CD4-positive, alpha-beta T cell (primary cell): ENCODE measurements at regions not wholly inside any gene's neighbourhood (a gene's known extent, or its start where the extent isn't known, plus 50 kb on each side); places are given as distances from the start of the nearest gene placed in this dataset.
"Not testable (repeated sequence)": the region's sequence is repeated elsewhere in the genome, so short reads cannot be mapped to it uniquely, and the experiment has no call there.

Source experiments
- ATAC-seq: fragments of 200-7000 bp; cut with Tn5 transposase; one replicate; pipeline ENCODE4 v1.10.0; 2022; ENCODE audit warnings: mild to moderate bottlenecking; ENCODE audit not compliant: poor library complexity
- CTCF ChIA-PET: fragments of 350-600 bp; sonication (Branson Sonifier 250); formaldehyde crosslinking; loops from one replicate; lab custom pipeline; 2021; ENCODE audit warnings: antibody characterized with exemption, inconsistent platforms; lab: Charles Lee
- POLR2A ChIA-PET: fragments of 350-600 bp; sonication (Branson Sonifier 250); formaldehyde crosslinking; loops from one replicate; lab custom pipeline; 2021; ENCODE audit warnings: antibody characterized with exemption, inconsistent platforms; lab: Charles Lee
- DNase-seq, 14 experiments: peaks; one replicate each; pipeline ENCODE4 v3.0.0-alpha.2; 2013 to 2020; ENCODE audit warnings: mixed read lengths in 2 of 14
- H3K27ac ChIP-seq, 2 donors: one replicate each; pipeline versions ENCODE4 v1.5.1 to v1.7.0; 2013; ENCODE audit warnings: low read length in 2 of 2, low read depth in 1 of 2, mild to moderate bottlenecking in 1 of 2
- H3K27me3 ChIP-seq, 2 experiments: 1 replicate in 1 of 2; 2 replicates in 1 of 2; pipeline versions ENCODE4 v1.6.1 to v1.7.0; 2013; ENCODE audit warnings: low read length in 2 of 2, control low read depth in 1 of 2, mild to moderate bottlenecking in 1 of 2, moderate library complexity in 1 of 2; ENCODE audit not compliant: insufficient read depth in 2 of 2, control insufficient read depth in 1 of 2
- H3K36me3 ChIP-seq: one replicate; pipeline ENCODE4 v1.6.1; 2013; ENCODE audit warnings: low read length, control low read depth; ENCODE audit not compliant: insufficient read depth
- H3K4me1 ChIP-seq: one replicate; pipeline ENCODE4 v1.6.1; 2013; ENCODE audit warnings: low read length, control low read depth; ENCODE audit not compliant: insufficient read depth
- H3K4me3 ChIP-seq: one replicate; pipeline ENCODE4 v1.5.1; 2013; ENCODE audit warnings: mild to moderate bottlenecking, low read length, moderate library complexity
- H3K9me3 ChIP-seq, 2 experiments: 1 replicate in 1 of 2; 2 replicates in 1 of 2; pipeline versions ENCODE4 v1.6.1 to v1.7.0; 2013; ENCODE audit warnings: low read length in 2 of 2, mild to moderate bottlenecking in 2 of 2, control low read depth in 1 of 2, moderate library complexity in 1 of 2; ENCODE audit not compliant: control insufficient read depth in 1 of 2, insufficient read depth in 1 of 2
- H3K27ac Mint-ChIP-seq: one replicate; pipeline ENCODE4 v1.8.0; 2020; ENCODE audit warnings: mixed read lengths
- H3K27me3 Mint-ChIP-seq: one replicate; pipeline ENCODE4 v1.8.0; 2021; ENCODE audit warnings: mixed read lengths
- H3K36me3 Mint-ChIP-seq: one replicate; pipeline ENCODE4 v1.8.0; 2021; ENCODE audit warnings: low read depth, mixed read lengths
- H3K4me1 Mint-ChIP-seq: one replicate; pipeline ENCODE4 v1.8.0; 2021; ENCODE audit warnings: low read depth, mixed read lengths
- H3K4me3 Mint-ChIP-seq: one replicate; pipeline ENCODE4 v1.8.0; 2020; ENCODE audit warnings: mild to moderate bottlenecking, mixed read lengths
- H3K9me3 Mint-ChIP-seq: one replicate; pipeline ENCODE4 v1.8.0; 2020; ENCODE audit warnings: mixed read lengths
- intact Hi-C, 2 experiments: fragments of 100-400 bp; cut with DNase I in 1 of 2; cut with micrococcal nuclease in 1 of 2; formaldehyde crosslinking; loops; one replicate each; pipeline versions ENCODE4 v1.15.1 to v1.9.0; 2023 to 2025; cut with DNase I, micrococcal nuclease
- TF ChIP-seq, protein P1 (sequence below): fragments of 200-600 bp; IDR thresholded peaks from one replicate; pipeline ENCODE4 v1.8.0; 2022; ENCODE audit warnings: antibody characterized with exemption, mild to moderate bottlenecking

DNA sequence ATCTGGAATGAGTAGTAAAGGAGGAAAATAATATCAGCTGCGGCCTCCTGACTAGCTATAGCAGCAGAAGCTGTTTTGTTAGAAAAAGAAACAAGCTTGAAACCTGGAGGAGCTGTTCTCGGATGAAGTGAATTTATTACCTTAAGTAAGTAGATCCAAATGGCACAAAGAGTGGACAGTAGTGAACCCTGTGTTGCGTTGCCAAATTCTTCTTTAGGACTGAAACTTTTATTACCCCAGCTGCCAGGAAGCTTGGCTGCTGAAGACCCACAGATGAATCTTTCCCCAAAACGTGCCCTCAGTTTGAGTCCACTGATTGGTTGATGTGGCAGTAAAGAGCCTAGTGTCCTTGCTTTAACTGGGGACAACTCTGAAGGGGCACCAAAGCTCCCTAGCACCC lies 366.8 kb upstream of the GBE1 start:
- DNase-seq (no peak), ATAC-seq (no peak)
- Histone ChIP-seq H3K9me3 (no peaks in the 10 kb centered on the region), H3K4me1 (no peaks in the 10 kb centered on the region), H3K27ac (no peak overlapping the region), H3K27me3 (no peaks in the 10 kb centered on the region), H3K4me3 (no peak overlapping the region), H3K36me3 (no peaks in the 10 kb centered on the region)
- Mint-ChIP-seq H3K9me3 (no peaks in the 10 kb centered on the region), H3K27me3 (peaks cover 5% of the 10 kb centered on the region), H3K4me1 (no peaks in the 10 kb centered on the region), H3K27ac (no peak overlapping the region), H3K4me3 (no peak overlapping the region), H3K36me3 (no peaks in the 10 kb centered on the region)
- intact Hi-C loops, result no loop called here
- TF ChIP-seq, protein P1, sequence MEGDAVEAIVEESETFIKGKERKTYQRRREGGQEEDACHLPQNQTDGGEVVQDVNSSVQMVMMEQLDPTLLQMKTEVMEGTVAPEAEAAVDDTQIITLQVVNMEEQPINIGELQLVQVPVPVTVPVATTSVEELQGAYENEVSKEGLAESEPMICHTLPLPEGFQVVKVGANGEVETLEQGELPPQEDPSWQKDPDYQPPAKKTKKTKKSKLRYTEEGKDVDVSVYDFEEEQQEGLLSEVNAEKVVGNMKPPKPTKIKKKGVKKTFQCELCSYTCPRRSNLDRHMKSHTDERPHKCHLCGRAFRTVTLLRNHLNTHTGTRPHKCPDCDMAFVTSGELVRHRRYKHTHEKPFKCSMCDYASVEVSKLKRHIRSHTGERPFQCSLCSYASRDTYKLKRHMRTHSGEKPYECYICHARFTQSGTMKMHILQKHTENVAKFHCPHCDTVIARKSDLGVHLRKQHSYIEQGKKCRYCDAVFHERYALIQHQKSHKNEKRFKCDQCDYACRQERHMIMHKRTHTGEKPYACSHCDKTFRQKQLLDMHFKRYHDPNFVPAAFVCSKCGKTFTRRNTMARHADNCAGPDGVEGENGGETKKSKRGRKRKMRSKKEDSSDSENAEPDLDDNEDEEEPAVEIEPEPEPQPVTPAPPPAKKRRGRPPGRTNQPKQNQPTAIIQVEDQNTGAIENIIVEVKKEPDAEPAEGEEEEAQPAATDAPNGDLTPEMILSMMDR, result no peak
- ChIA-PET CTCF (no interaction called here), POLR2A (no interaction called here)

DNA sequence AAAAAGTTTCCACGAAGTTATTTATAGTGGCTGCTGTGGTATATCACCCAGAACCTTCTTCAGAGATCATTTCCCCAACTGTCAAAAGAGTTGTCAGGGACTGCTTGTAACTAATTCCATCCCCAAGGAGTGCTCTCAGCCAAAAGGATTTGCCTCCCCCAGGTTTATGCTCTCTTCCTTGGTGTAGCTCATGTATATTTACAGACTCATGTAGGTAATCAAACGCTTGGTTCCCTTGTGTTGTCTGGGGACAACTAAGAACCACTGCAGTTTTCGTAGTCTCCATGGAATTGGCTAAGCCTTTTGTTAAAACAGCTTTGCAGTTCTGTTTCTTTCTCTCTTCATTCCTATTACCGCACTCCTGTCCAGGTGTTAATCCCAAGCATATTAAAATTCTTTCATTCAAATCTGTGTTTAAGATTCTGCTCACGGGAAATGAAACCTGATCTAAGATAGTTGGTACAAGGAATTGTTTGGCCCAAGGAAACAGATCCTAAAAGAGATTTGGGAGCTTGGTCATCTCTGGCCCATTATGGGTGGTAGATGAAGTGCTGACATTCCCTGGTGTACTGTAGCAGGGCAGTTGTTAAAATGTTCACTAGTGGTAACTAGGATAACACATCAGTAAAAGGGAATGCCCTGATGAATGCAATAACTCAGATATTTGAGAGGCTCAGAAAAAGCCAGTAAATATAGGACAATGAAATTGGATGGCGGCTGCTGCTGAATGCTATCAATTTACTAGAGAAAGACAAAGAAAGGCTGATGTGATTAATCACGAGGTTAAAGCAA lies 361.3 kb upstream of the GBE1 start:
- H3K4me1 Mint-ChIP-seq, result no peaks in the 10 kb centered on the region
- intact Hi-C loops, result no loop called here
- H3K27me3 Mint-ChIP-seq, result no peaks in the 10 kb centered on the region
- H3K9me3 ChIP-seq, result no peaks in the 10 kb centered on the region
- no peak overlapping the region for H3K27ac Mint-ChIP-seq
- no peak overlapping the region for H3K4me3 ChIP-seq
- H3K27me3 ChIP-seq, result no peaks in the 10 kb centered on the region
- ChIA-PET CTCF (no interaction called here), POLR2A (no interaction called here)
- TF ChIP-seq, protein P1, result no peak
- no peaks in the 10 kb centered on the region for H3K9me3 Mint-ChIP-seq
- H3K4me3 Mint-ChIP-seq, result no peak overlapping the region
- H3K36me3 Mint-ChIP-seq, result no peaks in the 10 kb centered on the region
- DNase-seq (no peak), ATAC-seq (no peak)
- no peaks in the 10 kb centered on the region for H3K4me1 ChIP-seq
- no peaks in the 10 kb centered on the region for H3K36me3 ChIP-seq
- H3K27ac ChIP-seq, result no peak overlapping the region

DNA sequence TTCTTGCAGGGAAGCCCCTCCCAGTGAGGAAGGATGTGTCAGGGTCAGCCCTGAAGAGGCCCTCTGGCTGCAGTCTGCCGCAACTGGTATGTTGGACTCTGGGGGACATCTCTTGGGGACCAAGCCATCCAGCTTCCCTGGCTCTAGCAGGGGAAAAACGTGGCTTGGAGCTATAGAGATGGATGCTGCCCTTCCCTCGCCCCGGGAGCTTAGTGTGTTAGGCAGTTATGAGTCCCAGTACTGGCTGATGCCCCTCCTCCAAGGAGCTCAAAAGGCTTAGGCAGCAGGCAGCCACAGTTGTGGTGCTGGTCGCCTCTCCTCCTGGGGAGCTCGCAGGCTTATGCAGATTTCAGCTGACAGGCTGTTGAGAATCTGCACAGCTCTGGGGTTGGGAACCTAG lies 353.1 kb upstream of the GBE1 start:
- no peaks in the 10 kb centered on the region for H3K36me3 ChIP-seq
- H3K27ac ChIP-seq, result no peak overlapping the region
- H3K27me3 ChIP-seq, result no peaks in the 10 kb centered on the region
- Mint-ChIP-seq H3K4me1 (no peaks in the 10 kb centered on the region), H3K9me3 (peaks cover 10% of the 10 kb centered on the region), H3K4me3 (no peak overlapping the region), H3K27me3 (no peaks in the 10 kb centered on the region), H3K36me3 (no peaks in the 10 kb centered on the region), H3K27ac (no peak overlapping the region)
- DNase-seq (no peak), ATAC-seq (no peak)
- no peaks in the 10 kb centered on the region for H3K4me1 ChIP-seq
- TF ChIP-seq, protein P1, result no peak
- peaks cover 0 to 18% of the 10 kb centered on the region in 2 experiments for H3K9me3 ChIP-seq
- CTCF ChIA-PET, result no interaction called here
- POLR2A ChIA-PET, result no interaction called here
- no peak overlapping the region for H3K4me3 ChIP-seq
- intact Hi-C loops, result no loop called here

DNA sequence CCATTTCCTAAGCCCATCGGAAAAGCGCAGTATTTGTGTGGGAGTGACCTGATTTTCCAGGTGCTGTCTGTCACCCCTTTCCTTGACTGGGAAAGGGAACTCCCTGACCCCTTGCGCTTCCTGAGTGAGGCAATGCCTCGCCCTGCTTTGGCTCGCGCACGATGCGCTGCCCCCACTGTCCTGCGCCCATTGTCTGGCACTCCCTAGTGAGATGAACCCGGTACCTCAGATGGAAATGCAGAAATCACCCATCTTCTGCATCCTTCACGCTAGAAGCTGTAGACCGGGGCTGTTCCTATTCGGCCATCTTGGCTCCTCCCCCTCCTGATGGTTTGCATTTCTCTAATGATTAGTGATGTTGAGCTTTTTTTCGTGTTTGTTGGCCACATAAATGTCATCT lies 349.3 kb upstream of the GBE1 start:
- H3K27ac ChIP-seq, POLR2A ChIA-PET, H3K4me3 Mint-ChIP-seq, H3K4me1 ChIP-seq, intact Hi-C loops, H3K27me3 ChIP-seq, CTCF ChIA-PET, H3K27me3 Mint-ChIP-seq, H3K36me3 ChIP-seq, H3K27ac Mint-ChIP-seq, H3K36me3 Mint-ChIP-seq, H3K9me3 Mint-ChIP-seq, ATAC-seq, H3K4me1 Mint-ChIP-seq, DNase-seq, H3K4me3 ChIP-seq: not testable (repeated sequence)
- peaks cover 0 to 18% of the 10 kb centered on the region in 2 experiments for H3K9me3 ChIP-seq
